SK-N-SH treated with all-trans-retinoic acid at 6 μM for 48 hours (cell line): ENCODE measurements at regions not wholly inside any gene's neighbourhood (a gene's known extent, or its start where the extent isn't known, plus 50 kb on each side); places are given as distances from the start of the nearest gene placed in this dataset.
"Not testable (repeated sequence)": the region's sequence is repeated elsewhere in the genome, so short reads cannot be mapped to it uniquely, and the experiment has no call there.

Experiments
- ATAC-seq: fragments of 200-7000 bp; cut with Tn5 transposase; 3 replicates; pipeline ENCODE4 v1.9.1; 2020; ENCODE audit warnings: mild to moderate bottlenecking, moderate library complexity
- ARNTL ChIP-seq: fragments of 450-650 bp; formaldehyde crosslinking; IDR thresholded peaks from 2 replicates; pipeline ENCODE4 v1.5.0; 2020; ENCODE audit warnings: low read depth, mild to moderate bottlenecking, moderate library complexity, borderline replicate concordance
- BACH2 ChIP-seq: fragments of 250-450 bp; sonication (Bioruptor Pico); IDR thresholded peaks from 2 replicates; pipeline ENCODE4 v1.9.0; 2021; ENCODE audit warnings: mild to moderate bottlenecking, borderline replicate concordance
- CSDC2 ChIP-seq: fragments of 250-450 bp; sonication (Bioruptor Pico); IDR thresholded peaks from 2 replicates; pipeline ENCODE4 v1.5.0; 2020; ENCODE audit warnings: mild to moderate bottlenecking, moderate library complexity
- GLIS3 ChIP-seq: fragments of 250-450 bp; sonication (Bioruptor Pico); IDR thresholded peaks from 2 replicates; pipeline ENCODE4 v1.5.0; 2020; ENCODE audit warnings: mild to moderate bottlenecking, moderate library complexity
- ISL1 ChIP-seq: fragments of 250-450 bp; sonication (Bioruptor Pico); IDR thresholded peaks from 2 replicates; pipeline ENCODE4 v2.1.2; 2022; ENCODE audit warnings: mild to moderate bottlenecking, moderate library complexity
- OSR1 ChIP-seq: fragments of 250-450 bp; sonication (Bioruptor Pico); IDR thresholded peaks from 2 replicates; pipeline ENCODE4 v1.8.0; 2022; ENCODE audit warnings: moderate library complexity, mild to moderate bottlenecking, inconsistent platforms
- PPARA ChIP-seq: fragments of 250-450 bp; sonication (Bioruptor Pico); IDR thresholded peaks from 2 replicates; pipeline ENCODE4 v1.5.0; 2020; ENCODE audit warnings: mild to moderate bottlenecking, borderline replicate concordance
- RARB ChIP-seq: fragments of 250-450 bp; sonication (Bioruptor Pico); IDR thresholded peaks from 2 replicates; pipeline ENCODE4 v1.8.0; 2021; ENCODE audit warnings: mild to moderate bottlenecking, moderate library complexity
- SNAI2 ChIP-seq: fragments of 250-450 bp; sonication (Bioruptor Pico); IDR thresholded peaks from 2 replicates; pipeline ENCODE4 v1.5.0; 2020; ENCODE audit warnings: mild to moderate bottlenecking, moderate library complexity
- TCF4 ChIP-seq: fragments of 250-450 bp; sonication (Bioruptor Pico); IDR thresholded peaks from 2 replicates; pipeline ENCODE4 v1.8.0; 2021; ENCODE audit warnings: mild to moderate bottlenecking, moderate library complexity, borderline replicate concordance
- TOX ChIP-seq: fragments of 250-450 bp; sonication (Bioruptor Pico); IDR thresholded peaks from 2 replicates; pipeline ENCODE4 v1.8.0; 2021; ENCODE audit warnings: mild to moderate bottlenecking, moderate library complexity, borderline replicate concordance
- ZC3H10 ChIP-seq: fragments of 250-450 bp; sonication (Bioruptor Pico); IDR thresholded peaks from 2 replicates; pipeline ENCODE4 v1.5.1; 2021; ENCODE audit warnings: mild to moderate bottlenecking, moderate library complexity
- ZFP3 ChIP-seq: fragments of 250-450 bp; sonication (Bioruptor Pico); IDR thresholded peaks from 2 replicates; pipeline ENCODE4 v1.5.0; 2020; ENCODE audit warnings: mild to moderate bottlenecking, moderate library complexity
- ZFP30 ChIP-seq: fragments of 450-650 bp; formaldehyde crosslinking; IDR thresholded peaks from 2 replicates; pipeline ENCODE4 v1.5.0; 2022; ENCODE audit warnings: mild to moderate bottlenecking, moderate library complexity
- ZNF70 ChIP-seq: fragments of 450-650 bp; formaldehyde crosslinking; IDR thresholded peaks from 2 replicates; pipeline ENCODE4 v1.5.0; 2020; ENCODE audit warnings: mild to moderate bottlenecking, moderate library complexity
- ZNF8 ChIP-seq: fragments of 450-650 bp; formaldehyde crosslinking; IDR thresholded peaks from 2 replicates; pipeline ENCODE4 v1.5.0; 2020; ENCODE audit warnings: mild to moderate bottlenecking, moderate library complexity
- TF ChIP-seq, protein P1 (sequence below): fragments of 250-450 bp; sonication (Bioruptor Pico); IDR thresholded peaks from 2 replicates; pipeline ENCODE4 v1.8.0; 2021; ENCODE audit warnings: low read depth, mild to moderate bottlenecking, moderate library complexity, borderline replicate concordance
- TF ChIP-seq, protein P2 (sequence below): fragments of 250-450 bp; sonication (Bioruptor Pico); IDR thresholded peaks from 2 replicates; pipeline ENCODE4 v1.5.0; 2020; ENCODE audit warnings: mild to moderate bottlenecking, moderate library complexity
- TF ChIP-seq, protein P3 (sequence below): fragments of 250-450 bp; sonication (Bioruptor Pico); IDR thresholded peaks from 2 replicates; pipeline ENCODE4 v1.5.1; 2020; ENCODE audit warnings: low read depth, mild to moderate bottlenecking, moderate library complexity
- TF ChIP-seq, protein P4 (sequence below): fragments of 250-450 bp; sonication (Bioruptor Pico); IDR thresholded peaks from 2 replicates; pipeline ENCODE4 v1.5.1; 2021; ENCODE audit warnings: mild to moderate bottlenecking, moderate library complexity
- TF ChIP-seq, protein P5 (sequence below): fragments of 250-450 bp; sonication (Bioruptor Pico); IDR thresholded peaks from 2 replicates; pipeline ENCODE4 v1.8.0; 2020; ENCODE audit warnings: mild to moderate bottlenecking, moderate library complexity, borderline replicate concordance

DNA sequence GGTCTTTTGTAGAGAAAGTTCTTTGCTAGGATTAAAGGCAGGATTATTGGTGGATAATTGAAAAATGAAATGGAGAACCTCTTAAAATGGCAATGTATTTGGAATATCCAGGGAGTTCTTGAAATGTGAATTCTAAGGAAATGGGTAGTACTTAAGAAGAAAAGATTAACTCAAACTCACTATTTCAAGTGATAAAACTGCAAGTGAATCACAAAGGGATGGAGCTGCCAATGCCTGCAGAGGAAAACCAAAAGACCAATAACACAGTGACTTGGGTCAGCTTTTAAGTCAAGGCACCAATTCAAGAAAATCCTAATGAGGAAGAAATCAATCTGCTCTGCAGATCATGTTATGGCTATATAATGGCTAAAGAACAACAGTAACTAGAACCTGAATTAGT is 67.6 kb upstream of the ETAA1 start:
- no peak for ATAC-seq
- TF ChIP-seq SNAI2 (no peak), OSR1 (CRISPR knock-in tag) (no peak), ISL1 (no peak), ZNF8 (no peak), BACH2 (no peak), ZC3H10 (CRISPR knock-in tag) (no peak), TOX (no peak), TCF4 (CRISPR knock-in tag) (no peak), PPARA (no peak), GLIS3 (no peak), RARB (CRISPR knock-in tag) (no peak), ZFP3 (CRISPR knock-in tag) (no peak)
- TF ChIP-seq, protein P1, sequence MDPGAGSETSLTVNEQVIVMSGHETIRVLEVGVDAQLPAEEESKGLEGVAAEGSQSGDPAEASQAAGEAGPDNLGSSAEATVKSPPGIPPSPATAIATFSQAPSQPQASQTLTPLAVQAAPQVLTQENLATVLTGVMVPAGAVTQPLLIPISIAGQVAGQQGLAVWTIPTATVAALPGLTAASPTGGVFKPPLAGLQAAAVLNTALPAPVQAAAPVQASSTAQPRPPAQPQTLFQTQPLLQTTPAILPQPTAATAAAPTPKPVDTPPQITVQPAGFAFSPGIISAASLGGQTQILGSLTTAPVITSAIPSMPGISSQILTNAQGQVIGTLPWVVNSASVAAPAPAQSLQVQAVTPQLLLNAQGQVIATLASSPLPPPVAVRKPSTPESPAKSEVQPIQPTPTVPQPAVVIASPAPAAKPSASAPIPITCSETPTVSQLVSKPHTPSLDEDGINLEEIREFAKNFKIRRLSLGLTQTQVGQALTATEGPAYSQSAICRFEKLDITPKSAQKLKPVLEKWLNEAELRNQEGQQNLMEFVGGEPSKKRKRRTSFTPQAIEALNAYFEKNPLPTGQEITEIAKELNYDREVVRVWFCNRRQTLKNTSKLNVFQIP (CRISPR knock-in tag) = no peak
- TF ChIP-seq, protein P2, sequence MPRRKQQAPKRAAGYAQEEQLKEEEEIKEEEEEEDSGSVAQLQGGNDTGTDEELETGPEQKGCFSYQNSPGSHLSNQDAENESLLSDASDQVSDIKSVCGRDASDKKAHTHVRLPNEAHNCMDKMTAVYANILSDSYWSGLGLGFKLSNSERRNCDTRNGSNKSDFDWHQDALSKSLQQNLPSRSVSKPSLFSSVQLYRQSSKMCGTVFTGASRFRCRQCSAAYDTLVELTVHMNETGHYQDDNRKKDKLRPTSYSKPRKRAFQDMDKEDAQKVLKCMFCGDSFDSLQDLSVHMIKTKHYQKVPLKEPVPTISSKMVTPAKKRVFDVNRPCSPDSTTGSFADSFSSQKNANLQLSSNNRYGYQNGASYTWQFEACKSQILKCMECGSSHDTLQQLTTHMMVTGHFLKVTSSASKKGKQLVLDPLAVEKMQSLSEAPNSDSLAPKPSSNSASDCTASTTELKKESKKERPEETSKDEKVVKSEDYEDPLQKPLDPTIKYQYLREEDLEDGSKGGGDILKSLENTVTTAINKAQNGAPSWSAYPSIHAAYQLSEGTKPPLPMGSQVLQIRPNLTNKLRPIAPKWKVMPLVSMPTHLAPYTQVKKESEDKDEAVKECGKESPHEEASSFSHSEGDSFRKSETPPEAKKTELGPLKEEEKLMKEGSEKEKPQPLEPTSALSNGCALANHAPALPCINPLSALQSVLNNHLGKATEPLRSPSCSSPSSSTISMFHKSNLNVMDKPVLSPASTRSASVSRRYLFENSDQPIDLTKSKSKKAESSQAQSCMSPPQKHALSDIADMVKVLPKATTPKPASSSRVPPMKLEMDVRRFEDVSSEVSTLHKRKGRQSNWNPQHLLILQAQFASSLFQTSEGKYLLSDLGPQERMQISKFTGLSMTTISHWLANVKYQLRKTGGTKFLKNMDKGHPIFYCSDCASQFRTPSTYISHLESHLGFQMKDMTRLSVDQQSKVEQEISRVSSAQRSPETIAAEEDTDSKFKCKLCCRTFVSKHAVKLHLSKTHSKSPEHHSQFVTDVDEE (CRISPR knock-in tag) = no peak
- TF ChIP-seq, protein P3, sequence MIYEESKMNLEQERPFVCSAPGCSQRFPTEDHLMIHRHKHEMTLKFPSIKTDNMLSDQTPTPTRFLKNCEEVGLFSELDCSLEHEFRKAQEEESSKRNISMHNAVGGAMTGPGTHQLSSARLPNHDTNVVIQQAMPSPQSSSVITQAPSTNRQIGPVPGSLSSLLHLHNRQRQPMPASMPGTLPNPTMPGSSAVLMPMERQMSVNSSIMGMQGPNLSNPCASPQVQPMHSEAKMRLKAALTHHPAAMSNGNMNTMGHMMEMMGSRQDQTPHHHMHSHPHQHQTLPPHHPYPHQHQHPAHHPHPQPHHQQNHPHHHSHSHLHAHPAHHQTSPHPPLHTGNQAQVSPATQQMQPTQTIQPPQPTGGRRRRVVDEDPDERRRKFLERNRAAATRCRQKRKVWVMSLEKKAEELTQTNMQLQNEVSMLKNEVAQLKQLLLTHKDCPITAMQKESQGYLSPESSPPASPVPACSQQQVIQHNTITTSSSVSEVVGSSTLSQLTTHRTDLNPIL = no peak
- TF ChIP-seq, protein P4, sequence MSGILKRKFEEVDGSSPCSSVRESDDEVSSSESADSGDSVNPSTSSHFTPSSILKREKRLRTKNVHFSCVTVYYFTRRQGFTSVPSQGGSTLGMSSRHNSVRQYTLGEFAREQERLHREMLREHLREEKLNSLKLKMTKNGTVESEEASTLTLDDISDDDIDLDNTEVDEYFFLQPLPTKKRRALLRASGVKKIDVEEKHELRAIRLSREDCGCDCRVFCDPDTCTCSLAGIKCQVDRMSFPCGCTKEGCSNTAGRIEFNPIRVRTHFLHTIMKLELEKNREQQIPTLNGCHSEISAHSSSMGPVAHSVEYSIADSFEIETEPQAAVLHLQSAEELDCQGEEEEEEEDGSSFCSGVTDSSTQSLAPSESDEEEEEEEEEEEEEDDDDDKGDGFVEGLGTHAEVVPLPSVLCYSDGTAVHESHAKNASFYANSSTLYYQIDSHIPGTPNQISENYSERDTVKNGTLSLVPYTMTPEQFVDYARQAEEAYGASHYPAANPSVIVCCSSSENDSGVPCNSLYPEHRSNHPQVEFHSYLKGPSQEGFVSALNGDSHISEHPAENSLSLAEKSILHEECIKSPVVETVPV (CRISPR knock-in tag) = no peak
- TF ChIP-seq, all 23 proteins: peak for 0

DNA sequence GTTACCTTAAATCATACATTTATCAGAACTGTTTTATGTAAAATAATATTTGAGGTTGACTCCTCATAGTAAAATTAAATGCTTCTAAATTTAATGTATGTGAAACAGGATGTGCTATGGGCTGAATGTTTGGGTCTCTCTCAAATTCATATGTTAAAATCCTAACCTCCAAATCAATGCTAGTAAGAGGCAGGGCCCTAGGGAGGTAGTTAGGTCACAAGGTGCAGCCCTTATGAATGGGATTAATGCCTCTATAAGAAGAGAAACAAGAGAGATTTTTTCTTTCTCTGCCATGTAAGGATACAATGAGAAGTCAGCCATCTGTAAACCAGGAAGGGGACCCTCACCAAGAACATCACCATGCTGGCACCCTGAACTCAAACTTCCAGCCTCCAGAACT is 67.2 kb upstream of the ETAA1 start:
- TF ChIP-seq OSR1 (CRISPR knock-in tag) (no peak), TCF4 (CRISPR knock-in tag) (no peak), ISL1 (no peak), ZNF70 (CRISPR knock-in tag) (no peak), ZFP3 (CRISPR knock-in tag) (no peak), GLIS3 (no peak), SNAI2 (no peak), BACH2 (no peak), ZFP30 (CRISPR knock-in tag) (no peak), ARNTL (CRISPR knock-in tag) (no peak), CSDC2 (no peak)
- TF ChIP-seq, protein P4 (CRISPR knock-in tag) = no peak
- TF ChIP-seq, protein P1 (CRISPR knock-in tag) = no peak
- TF ChIP-seq, protein P5, sequence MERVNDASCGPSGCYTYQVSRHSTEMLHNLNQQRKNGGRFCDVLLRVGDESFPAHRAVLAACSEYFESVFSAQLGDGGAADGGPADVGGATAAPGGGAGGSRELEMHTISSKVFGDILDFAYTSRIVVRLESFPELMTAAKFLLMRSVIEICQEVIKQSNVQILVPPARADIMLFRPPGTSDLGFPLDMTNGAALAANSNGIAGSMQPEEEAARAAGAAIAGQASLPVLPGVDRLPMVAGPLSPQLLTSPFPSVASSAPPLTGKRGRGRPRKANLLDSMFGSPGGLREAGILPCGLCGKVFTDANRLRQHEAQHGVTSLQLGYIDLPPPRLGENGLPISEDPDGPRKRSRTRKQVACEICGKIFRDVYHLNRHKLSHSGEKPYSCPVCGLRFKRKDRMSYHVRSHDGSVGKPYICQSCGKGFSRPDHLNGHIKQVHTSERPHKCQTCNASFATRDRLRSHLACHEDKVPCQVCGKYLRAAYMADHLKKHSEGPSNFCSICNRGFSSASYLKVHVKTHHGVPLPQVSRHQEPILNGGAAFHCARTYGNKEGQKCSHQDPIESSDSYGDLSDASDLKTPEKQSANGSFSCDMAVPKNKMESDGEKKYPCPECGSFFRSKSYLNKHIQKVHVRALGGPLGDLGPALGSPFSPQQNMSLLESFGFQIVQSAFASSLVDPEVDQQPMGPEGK (CRISPR knock-in tag) = no peak
- ATAC-seq = no peak

DNA sequence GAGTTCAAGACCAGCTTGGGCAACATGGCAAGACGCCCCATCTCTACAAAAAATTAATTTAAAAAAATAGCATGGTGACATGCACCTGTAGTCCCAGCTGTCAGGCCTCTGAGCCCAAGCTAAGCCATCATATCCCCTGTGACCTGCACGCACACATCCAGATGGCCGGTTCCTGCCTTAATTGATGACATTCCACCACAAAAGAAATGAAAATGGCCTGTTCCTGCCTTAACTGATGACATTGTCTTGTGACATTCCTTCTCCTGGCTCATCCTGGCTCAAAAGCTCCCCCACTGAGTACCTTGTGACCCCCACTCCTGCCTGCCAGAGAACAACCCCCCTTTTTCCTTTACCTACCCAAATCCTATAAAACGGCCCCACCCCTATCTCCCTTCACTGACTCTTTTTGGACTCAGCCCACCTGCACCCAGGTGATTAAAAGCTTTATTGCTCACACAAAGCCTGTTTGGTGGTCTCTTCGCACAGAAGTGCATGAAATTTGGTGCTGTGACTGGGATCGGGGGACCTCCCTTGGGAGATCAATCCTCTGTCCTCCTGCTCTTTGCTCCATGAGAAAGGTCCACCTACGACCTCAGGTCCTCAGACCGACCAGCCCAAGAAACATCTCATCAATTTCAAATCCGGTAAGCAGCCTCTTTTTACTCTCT is 65.6 kb upstream of the ETAA1 start:
- not testable (repeated sequence) for ATAC-seq
